GM23248 (cell line): ENCODE measurements at regions not wholly inside any gene's neighbourhood (a gene's known extent, or its start where the extent isn't known, plus 50 kb on each side); places are given as distances from the start of the nearest gene placed in this dataset.
"Not testable (repeated sequence)": the region's sequence is repeated elsewhere in the genome, so short reads cannot be mapped to it uniquely, and the experiment has no call there.

Experiments
- DNase-seq: peaks from one replicate; pipeline ENCODE4 v3.0.0-alpha.2; 2015
- H2AFZ ChIP-seq: fragments of 200-600 bp; sonication (generic); 2 replicates; pipeline ENCODE4 v1.6.1; 2016; ENCODE audit warnings: antibody characterized with exemption
- H3F3A ChIP-seq: fragments of 200-600 bp; sonication (generic); 2 replicates; pipeline ENCODE4 v1.6.1; 2016; ENCODE audit warnings: mild to moderate bottlenecking, antibody characterized with exemption, mixed run types; ENCODE audit not compliant: insufficient read depth
- H3K27ac ChIP-seq: fragments of 200-600 bp; sonication (generic); 2 replicates; pipeline ENCODE4 v1.5.1; 2016; ENCODE audit warnings: mild to moderate bottlenecking
- H3K27me3 ChIP-seq: fragments of 200-600 bp; sonication (generic); replicated peaks from 2 replicates; pipeline ENCODE4 v1.6.1; 2016; ENCODE audit warnings: mild to moderate bottlenecking; ENCODE audit not compliant: insufficient read depth
- H3K36me3 ChIP-seq: fragments of 200-600 bp; sonication (generic); 2 replicates; pipeline ENCODE4 v1.6.1; 2016; ENCODE audit warnings: low read depth, mild to moderate bottlenecking
- H3K4me1 ChIP-seq: fragments of 200-600 bp; sonication (generic); 2 replicates; pipeline ENCODE4 v1.6.1; 2016; ENCODE audit warnings: mild to moderate bottlenecking; ENCODE audit not compliant: insufficient read depth
- H3K4me2 ChIP-seq: fragments of 200-600 bp; sonication (generic); one replicate; pipeline ENCODE4 v1.6.1; 2016; ENCODE audit warnings: mild to moderate bottlenecking; ENCODE audit not compliant: unreplicated experiment
- H3K4me3 ChIP-seq: fragments of 200-600 bp; sonication (generic); 2 replicates; pipeline ENCODE4 v1.5.1; 2016; ENCODE audit warnings: mild to moderate bottlenecking
- H3K79me2 ChIP-seq: fragments of 200-600 bp; sonication (generic); 2 replicates; pipeline ENCODE4 v1.6.1; 2016; ENCODE audit warnings: mild to moderate bottlenecking; ENCODE audit not compliant: insufficient read depth
- H3K9ac ChIP-seq: fragments of 200-600 bp; sonication (generic); 2 replicates; pipeline ENCODE4 v1.6.1; 2016; ENCODE audit warnings: mild to moderate bottlenecking
- H3K9me2 ChIP-seq: fragments of 200-600 bp; sonication (generic); 2 replicates; pipeline ENCODE4 v1.6.1; 2016; ENCODE audit warnings: mixed run types, mild to moderate bottlenecking, moderate library complexity; ENCODE audit not compliant: insufficient read depth
- H3K9me3 ChIP-seq: fragments of 200-600 bp; sonication (generic); one replicate; pipeline ENCODE4 v1.6.1; 2017; ENCODE audit warnings: low read depth
- H4K20me1 ChIP-seq: fragments of 200-600 bp; sonication (generic); 2 replicates; pipeline ENCODE4 v1.6.0; 2016; ENCODE audit not compliant: insufficient read depth
- EZH2 ChIP-seq: fragments of 200-600 bp; sonication (generic); IDR thresholded peaks from 2 replicates; pipeline ENCODE4 v1.6.1; 2018; ENCODE audit warnings: antibody characterized with exemption, mild to moderate bottlenecking; ENCODE audit not compliant: insufficient read depth, poor library complexity, severe bottlenecking
- EZH2phosphoT487 ChIP-seq: fragments of 200-600 bp; sonication (generic); IDR thresholded peaks from 2 replicates; pipeline ENCODE4 v1.6.1; 2018; ENCODE audit warnings: antibody characterized with exemption, moderate library complexity, mild to moderate bottlenecking, low read depth; ENCODE audit not compliant: insufficient read depth
- WGBS, 2 experiments: methylation state at CpG; one replicate each; pipeline ENCODE4 v1.1.6; 2015 to 2017; ENCODE audit warnings: low lambda C conversion rate in 2 of 2, low coverage in 1 of 2; ENCODE audit errors: missing lambda C conversion rate in 2 of 2; 5-methylcytosine and 5-hydroxymethylcytosine counted together
- in situ Hi-C: fragments of 300-500 bp; cut with MboI; formaldehyde crosslinking; loops from 2 replicates; pipeline ENCODE4 v1.15.0; 2020

DNA sequence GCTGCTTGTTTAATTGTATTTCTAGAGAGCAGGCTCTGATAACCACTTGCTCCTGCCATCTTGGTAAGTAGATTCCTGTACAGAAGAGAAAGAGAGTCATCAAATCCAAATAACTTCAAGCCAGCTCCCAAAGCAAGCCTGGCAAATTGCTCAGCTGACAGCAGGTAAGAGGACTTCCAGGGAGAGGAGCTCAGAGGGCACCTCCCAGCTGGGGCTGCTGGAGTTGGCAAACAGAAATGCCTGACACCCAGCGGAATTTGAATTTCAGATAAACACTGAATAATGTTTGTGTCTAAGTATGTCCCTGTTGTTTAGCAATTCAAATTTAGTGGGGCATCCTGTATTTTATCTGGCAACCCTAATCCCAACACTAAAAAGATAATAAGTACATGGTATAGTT, 86.2 kb downstream of the MYL12B start:
- H3K27me3 ChIP-seq = no peaks in the 10 kb centered on the region
- no peaks in the 10 kb centered on the region for H4K20me1 ChIP-seq
- no peak overlapping the region for H3K4me3 ChIP-seq
- H3K36me3 ChIP-seq = no peaks in the 10 kb centered on the region
- no peaks in the 10 kb centered on the region for H3K9me3 ChIP-seq
- no peak overlapping the region for H3K4me2 ChIP-seq
- TF ChIP-seq EZH2 (no peak), EZH2phosphoT487 (no peak)
- no peaks in the 10 kb centered on the region for H3K79me2 ChIP-seq
- 95 to 100% methylated on average over 1 of the region's 1 CpG for WGBS, 2 experiments
- no peaks in the 10 kb centered on the region for H3K9me2 ChIP-seq
- H2AFZ ChIP-seq = no peak overlapping the region
- peaks cover 18% of the 10 kb centered on the region for H3K4me1 ChIP-seq
- no peak overlapping the region for H3K27ac ChIP-seq
- H3F3A ChIP-seq = 0 out of 2 replicates have a peak, but pooled peaks cover 10% of the 10 kb centered on the region
- no peak for DNase-seq
- H3K9ac ChIP-seq = no peak overlapping the region
- in situ Hi-C loops = no loop called here

DNA sequence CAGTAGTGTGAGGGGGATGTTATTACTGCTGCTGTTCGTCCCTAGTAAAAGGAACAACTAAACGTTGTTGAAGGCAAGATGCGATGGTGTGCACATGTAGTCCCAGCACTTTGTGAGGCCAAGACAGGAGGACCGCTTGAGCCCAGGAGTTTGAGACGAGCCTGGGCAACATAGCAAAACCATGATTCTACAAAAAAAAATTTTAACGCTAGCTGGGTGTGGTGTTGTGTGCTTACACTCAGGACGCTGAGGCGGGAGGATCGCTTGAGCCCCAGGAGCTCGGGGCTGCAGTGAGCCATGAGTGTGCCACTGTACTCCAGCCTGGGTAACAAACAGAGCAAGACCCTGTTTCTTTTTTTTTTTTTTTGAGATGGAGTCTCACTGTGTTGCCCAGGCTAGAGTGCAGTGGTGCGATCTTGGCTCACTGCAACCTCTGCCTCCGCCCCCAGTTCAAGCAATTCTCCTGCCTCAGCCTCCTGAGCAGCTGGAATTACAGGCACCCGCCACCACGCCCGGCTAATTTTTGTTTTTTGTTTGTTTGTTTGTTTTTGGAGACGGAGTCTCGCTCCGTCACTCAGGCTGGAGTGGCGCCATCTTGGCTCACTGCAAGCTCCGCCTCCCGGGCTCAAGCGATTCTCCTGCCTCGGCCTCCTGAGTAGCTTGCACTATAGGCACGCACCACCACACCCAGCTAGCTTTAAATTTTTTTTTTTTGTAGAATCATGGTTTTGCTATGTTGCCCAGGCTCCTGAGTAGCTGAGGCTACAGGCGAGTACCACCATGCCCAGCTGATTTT, 87.3 kb downstream of the MYL12B start:
- 91 to 93% methylated on average over 25 of the region's 25 CpGs for WGBS, 2 experiments
- in situ Hi-C loops = not testable (repeated sequence)

DNA sequence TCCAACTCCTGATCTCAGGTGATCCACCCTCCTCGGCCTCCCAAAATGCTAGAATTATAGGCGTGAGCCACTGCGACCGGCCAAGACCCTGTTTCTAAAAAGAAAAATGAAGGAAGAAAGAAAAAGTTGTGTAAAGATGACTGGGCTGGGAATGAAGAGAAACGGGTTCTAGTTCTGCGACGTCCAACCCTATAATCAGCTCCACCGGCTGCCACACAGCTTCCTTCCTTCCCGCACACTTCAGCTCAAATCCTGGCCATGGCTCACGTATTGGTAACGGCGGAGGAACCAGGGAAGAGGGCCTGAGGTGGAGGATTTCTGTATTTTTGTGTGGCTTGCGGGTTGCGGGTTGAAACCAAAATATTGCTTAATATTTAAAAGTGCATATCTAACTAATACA, 88.1 kb downstream of the MYL12B start:
- no peak for TF ChIP-seq EZH2phosphoT487
- no peak for TF ChIP-seq EZH2
- Histone ChIP-seq H4K20me1 (no peaks in the 10 kb centered on the region), H3F3A (0 out of 2 replicates have a peak, but pooled peaks cover 10% of the 10 kb centered on the region), H3K27ac (no peak overlapping the region), H3K4me2 (no peak overlapping the region), H3K4me3 (no peak overlapping the region), H3K79me2 (no peaks in the 10 kb centered on the region), H3K9me3 (no peaks in the 10 kb centered on the region), H3K9me2 (no peaks in the 10 kb centered on the region), H3K27me3 (no peaks in the 10 kb centered on the region), H3K36me3 (no peaks in the 10 kb centered on the region), H2AFZ (no peak overlapping the region), H3K9ac (no peak overlapping the region), H3K4me1 (peaks cover 18% of the 10 kb centered on the region)
- in situ Hi-C loops = no loop called here
- 92 to 95% methylated on average over 14 of the region's 14 CpGs for WGBS, 2 experiments
- no peak for DNase-seq

More for the DNA sequence above, 87.3 kb downstream of the MYL12B start:
- H2AFZ ChIP-seq, H3F3A ChIP-seq, H3K27me3 ChIP-seq, H4K20me1 ChIP-seq, H3K9me2 ChIP-seq, H3K9me3 ChIP-seq, H3K9ac ChIP-seq, H3K36me3 ChIP-seq, H3K27ac ChIP-seq, H3K4me2 ChIP-seq, H3K79me2 ChIP-seq, H3K4me3 ChIP-seq, DNase-seq: not testable (repeated sequence)
- H3K4me1 ChIP-seq = peaks cover 18% of the 10 kb centered on the region

DNA sequence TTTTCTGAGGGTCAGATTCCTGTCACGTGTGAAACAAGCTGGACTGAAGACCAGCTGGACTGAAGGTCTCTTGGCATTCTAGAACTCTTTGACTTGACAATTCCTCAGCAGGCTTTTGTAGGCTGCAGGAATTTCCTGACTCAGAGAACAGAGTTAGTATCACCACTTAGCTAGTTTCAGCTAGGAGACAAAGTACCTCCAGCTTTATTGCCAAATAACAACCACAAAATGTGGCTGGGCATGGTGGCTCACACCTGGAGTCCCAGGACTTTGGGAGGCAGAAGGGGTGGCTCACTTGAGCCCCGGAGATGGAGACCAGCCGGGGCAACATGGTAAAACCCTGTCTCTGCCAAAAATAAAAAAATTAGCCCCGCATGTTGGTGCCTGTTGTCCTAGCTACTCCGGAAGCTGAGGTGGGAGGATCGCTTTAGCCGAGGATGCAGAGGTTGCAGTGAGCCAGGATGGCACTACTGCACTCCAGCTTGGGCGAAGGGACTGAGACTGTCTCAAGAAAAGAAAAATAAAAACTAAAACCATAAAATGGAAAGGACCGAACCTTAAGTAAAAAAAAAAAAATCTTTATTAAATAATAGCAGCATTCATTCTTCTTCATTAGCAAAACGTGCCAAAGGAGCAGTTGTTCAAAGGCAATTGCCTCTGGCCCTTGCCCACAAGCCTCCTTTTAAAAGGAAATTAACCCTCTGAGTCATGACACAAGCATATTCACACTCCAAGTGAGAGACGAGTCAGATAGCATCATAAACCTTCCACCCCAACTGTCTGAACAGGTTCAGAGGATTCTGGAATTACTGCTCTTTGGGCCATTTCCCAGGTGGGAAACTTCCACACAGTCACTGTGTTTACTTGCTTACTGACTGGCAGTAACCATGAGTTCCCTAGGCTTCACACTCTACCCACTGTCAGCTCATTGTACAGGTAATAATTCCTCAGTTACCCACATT, 88.9 kb downstream of the MYL12B start:
- in situ Hi-C loops = no loop called here
- no peaks in the 10 kb centered on the region for H4K20me1 ChIP-seq
- peak; percentile 54 for DNase-seq
- H3K4me2 ChIP-seq = no peak overlapping the region
- no peaks in the 10 kb centered on the region for H3K9me3 ChIP-seq
- H3K9me2 ChIP-seq = no peaks in the 10 kb centered on the region
- TF ChIP-seq EZH2phosphoT487 (no peak), EZH2 (no peak)
- 55 to 58% methylated on average over 11 of the region's 11 CpGs for WGBS, 2 experiments
- no peaks in the 10 kb centered on the region for H3K36me3 ChIP-seq
- no peak overlapping the region for H2AFZ ChIP-seq
- no peak overlapping the region for H3K9ac ChIP-seq
- H3F3A ChIP-seq = 0 out of 2 replicates have a peak, but pooled peaks cover 5% of the 10 kb centered on the region
- H3K4me1 ChIP-seq = peaks cover 12% of the 10 kb centered on the region
- H3K27ac ChIP-seq = no peak overlapping the region
- H3K79me2 ChIP-seq = no peaks in the 10 kb centered on the region
- no peaks in the 10 kb centered on the region for H3K27me3 ChIP-seq
- H3K4me3 ChIP-seq = no peak overlapping the region
